GM18511 (cell line): ENCODE measurements at regions not wholly inside any gene's neighbourhood (a gene's known extent, or its start where the extent isn't known, plus 50 kb on each side); places are given as distances from the start of the nearest gene placed in this dataset.

Experiments
- ATAC-seq: cut with Tn5 transposase; IDR thresholded peaks from one replicate; pipeline ENCODE4 v1.9.1; 2021; ENCODE audit warnings: mild to moderate bottlenecking, moderate library complexity; ENCODE audit not compliant: unreplicated experiment

DNA sequence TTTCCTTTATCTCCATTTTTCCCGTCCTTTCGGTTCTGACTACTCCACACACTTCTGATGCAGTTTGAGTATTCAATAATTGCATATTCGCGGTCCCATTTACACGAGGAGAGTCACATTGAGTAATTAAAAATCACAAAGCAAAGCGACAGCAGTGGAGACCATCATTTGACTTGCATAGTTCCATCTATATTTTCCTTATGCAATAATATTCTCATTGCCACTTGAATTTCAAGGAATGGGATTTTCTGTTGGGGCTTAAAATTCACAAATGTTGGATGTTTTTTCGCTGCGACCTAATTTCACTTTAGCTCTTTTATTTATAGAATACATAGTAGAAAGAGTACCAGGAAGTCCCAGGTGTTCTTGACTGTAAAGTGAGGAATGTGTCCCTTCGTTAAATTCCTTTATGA is 186.8 kb downstream of the ZEB2 start:
- ATAC-seq = no peak

GRCh38 chr2:144332356-144333142 is 187.4 kb downstream of the ZEB2 start:
- ATAC-seq = peak; percentile 90

DNA sequence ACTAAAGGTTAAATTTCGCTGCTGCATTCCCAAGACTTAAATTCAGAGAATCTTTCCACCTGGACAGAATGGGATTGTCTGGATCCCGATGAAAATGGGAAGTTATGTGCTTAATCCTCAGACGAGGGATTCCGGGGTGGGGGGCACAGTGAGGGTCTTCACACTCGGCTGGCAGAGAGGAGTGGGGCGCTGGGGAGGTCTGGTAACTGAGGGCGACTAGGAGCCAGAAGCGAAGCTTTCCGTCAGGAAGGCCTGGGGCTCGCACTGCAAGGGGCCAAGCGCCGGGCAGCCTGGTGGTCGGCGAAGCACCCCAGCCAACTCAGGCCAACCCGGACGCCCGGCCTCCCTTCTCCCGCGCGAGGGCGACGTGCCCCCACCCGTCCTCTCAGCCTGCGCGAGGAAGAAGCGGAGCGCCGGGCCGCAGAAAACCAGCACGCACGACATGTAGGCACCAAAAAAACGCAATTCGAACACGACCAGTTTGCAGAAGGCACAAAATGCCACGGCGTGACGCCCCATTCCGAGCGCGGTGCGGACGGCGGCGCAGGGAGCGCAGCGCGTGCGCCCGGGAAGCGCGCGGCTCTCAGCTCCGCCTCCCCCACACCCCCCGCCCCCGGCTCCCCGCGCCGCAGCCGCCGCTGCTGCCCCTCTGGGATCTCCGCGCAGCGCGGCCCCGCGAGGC is 188.1 kb downstream of the ZEB2 start:
- ATAC-seq = peak; percentile 75

DNA sequence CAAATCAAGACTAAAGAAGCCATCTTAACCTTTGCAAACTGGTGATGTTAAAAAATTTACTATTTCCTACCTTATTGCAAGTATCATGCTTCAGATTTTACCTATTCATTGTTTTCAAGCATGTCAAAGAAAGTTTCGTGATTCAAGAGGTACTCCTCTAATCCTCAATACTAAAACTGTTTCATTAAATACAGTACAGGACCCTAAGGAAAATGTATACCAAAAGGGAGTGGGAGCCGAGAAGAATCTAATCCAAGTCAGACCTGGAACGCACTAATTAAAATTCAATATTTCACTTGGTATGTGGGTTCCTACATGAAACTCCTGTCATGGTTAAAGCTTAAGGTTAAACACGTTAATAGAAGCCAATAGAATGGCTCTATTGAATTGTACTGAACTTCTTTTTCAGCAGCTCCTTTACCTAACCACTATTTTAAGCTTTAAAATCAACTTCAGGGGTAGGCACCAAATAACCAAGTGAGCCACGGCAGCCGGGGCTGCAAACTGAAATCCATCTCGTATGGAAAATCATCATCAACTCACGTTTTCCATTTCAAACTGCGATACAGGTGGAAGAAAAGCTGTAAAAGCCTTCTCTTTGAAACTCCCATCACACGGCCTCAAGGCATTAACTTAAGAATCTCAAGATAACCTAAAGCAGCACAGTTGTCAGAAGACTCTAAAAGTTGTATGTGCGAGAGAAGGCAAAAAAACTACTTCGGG is 188.8 kb downstream of the ZEB2 start:
- ATAC-seq = no peak

DNA sequence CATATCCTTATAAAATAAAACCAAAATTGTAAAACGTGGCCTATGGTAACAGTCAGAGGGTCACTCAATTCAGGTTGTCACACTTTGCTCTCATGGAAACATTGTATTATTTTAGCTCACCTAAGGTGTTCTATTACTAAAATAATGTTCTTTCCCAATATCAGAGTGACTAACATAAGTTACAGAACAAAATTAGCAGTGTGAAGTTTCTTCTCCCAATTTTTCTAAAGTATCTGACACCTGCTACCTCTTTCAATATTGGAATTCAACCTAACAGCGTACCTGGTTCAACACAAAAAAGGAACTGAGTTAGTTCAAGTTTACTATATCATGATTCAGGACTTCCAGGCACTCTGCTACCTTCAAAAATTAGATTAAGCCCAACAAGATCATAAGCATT is 190.4 kb downstream of the ZEB2 start:
- ATAC-seq = no peak

DNA sequence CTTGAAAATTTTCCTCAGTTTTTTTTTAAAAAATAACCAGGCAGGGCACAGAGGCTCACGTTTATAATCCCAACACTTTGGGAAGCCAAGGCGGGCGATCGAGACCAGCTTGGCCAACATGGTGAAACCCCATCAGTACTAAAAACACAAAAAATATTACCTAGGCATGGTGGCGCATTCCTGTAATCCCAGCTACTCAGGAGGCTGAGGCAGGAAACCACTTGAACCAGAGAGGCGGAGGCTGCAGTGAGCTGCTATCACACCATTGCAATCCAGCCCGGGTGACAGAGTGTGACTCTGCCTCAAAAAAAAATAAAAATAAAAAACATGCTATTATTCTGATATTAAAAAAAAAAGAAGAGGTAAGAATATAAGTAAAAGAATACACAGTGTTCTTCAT is 191.0 kb downstream of the ZEB2 start:
- no peak for ATAC-seq

DNA sequence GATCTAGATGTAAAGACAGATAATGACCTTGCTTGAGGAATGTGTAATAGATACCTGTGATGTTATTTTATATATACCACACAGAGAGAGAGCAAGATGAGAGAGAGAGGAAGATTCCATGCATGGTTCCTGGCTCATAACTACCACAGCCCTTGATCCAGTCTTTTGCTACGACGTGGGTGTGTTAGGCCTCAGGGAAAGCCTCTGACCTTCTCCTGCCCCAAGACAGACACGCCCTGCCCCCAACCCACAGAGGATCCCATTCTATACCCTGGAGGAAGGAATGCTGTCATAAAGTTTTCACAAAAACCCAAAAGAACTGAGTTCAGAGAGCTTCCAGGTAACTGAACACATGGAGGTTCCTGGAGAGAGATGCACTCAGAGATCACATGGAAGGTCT is 193.1 kb downstream of the ZEB2 start:
- no peak for ATAC-seq

GRCh38 chr2:144325086-144325485 is 194.8 kb downstream of the ZEB2 start:
- peak; percentile 77 for ATAC-seq

DNA sequence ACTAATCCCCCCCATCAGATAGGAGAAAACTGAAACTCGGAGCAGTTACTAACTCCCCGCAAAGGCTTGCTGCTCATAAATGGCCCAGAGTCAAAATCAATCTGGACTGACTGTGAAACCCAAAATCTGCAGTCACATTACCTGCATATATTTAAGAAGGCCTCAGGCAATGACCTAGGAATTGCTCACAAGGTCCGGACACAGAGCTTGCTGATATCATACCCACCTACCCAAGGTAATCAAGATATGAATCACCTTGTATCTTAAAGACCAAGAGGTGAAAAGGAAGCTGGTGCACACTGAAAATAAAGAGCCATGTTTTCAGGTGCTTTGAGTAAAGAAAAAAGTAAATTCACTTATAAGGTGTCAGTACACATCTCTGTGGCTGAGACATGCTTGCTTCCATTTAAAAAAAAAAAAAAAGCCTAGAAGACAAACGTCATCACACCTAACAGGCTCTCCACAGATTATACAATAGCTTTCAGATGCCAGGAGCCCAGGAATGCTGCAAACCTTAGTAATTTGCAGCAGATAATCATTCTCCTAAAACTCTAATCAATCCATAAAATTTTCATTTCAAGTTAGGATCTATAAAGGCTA is 195.4 kb downstream of the ZEB2 start:
- peak; percentile 56 for ATAC-seq

DNA sequence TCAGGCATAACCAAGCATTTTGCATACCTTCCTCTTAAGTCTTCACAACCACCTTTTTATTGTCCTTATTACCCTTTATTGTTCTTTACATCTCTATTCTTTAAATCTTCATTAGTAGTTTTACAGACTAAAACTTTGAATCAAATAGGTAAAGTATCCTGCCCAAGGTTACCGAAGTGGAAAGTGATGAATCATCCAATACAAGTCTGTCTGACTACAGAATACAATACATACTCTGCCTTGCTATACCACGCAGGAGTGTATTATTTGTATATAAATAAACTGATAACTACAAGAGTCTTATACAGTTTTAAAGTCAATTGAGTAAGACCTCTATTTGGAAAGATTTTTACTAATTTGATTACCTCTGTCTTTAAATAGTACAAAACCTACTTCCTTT is 196.0 kb downstream of the ZEB2 start:
- peak; percentile 66 for ATAC-seq

DNA sequence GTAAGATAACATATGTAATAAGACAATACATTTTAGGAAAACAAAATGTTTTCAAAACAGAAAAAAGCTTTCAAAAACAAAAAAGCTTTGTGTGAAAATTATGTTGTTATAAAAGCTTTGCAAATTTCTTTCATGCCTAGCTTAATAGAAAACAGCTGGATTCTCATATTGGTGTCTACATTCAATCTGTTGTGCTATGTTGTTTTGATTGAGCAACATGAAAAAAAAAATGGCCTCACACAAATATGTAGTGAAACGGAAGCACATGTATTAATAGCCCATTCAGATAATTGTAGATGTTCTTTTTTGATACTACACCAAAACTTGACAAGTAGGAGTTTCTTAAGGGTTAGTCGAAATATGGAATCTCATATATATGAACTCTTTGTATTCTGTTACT is 197.5 kb downstream of the ZEB2 start:
- no peak for ATAC-seq

GRCh38 chr2:144320491-144320890 is 199.4 kb downstream of the ZEB2 start:
- ATAC-seq = no peak

DNA sequence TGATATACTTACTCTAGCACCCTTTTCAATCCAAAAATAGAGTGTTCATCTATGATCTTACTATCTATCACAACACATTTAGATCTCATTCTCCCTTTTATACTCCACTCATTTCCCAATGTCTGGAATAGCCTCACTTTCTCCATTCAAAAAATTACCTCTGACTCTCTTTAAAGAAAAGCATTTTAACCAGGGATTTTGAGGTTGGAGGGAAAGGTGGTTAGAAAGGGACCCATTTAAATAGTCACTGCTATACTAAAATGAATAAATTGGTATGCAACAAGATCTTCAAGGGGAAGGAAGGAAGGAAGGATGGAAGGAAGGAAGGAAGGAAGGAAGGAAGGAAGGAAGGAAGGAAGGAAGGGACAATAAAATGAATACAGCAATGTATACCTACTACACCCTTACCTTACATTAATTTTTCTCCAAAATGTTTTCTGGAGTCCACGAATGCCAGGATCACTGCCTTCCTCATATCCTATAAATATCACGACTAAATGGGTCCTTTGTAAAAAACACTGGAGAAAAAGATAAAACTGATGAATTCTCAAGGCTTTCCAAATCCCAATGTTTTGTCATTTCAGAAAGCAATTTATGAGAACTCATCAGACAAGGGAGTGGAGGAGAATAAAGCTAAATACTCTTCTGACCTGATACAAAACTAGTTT is 202.7 kb downstream of the ZEB2 start:
- ATAC-seq = no peak

GRCh38 chr2:144310889-144311608 is 208.9 kb downstream of the ZEB2 start:
- ATAC-seq = peak; percentile 62

DNA sequence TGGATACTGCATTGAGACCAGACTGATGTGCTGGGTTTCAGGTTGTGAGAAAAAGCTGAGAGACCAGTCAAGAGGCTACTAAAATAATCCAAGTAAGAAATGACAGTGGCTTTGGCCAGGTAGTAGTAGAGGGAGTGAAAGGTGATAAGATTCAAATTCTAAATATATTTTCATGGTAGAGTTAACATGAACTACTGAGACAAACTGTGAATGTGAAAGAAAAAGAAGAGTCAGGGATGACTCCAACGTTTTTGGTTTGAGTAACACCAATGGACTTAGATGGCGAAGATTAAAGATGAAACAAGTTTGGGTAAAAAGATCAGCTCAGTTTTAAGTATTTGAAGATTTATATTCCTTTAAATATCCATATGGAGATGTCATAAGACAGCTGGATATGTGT is 209.4 kb downstream of the ZEB2 start:
- peak; percentile 48 for ATAC-seq

- no peak for ATAC-seq
Observed at GRCh38 chr2:144307711-144308110, 212.2 kb downstream of the ZEB2 start.

GRCh38 chr2:144304202-144304601 is 215.7 kb downstream of the ZEB2 start:
- ATAC-seq = no peak

GRCh38 chr2:144300632-144301031 is 219.3 kb downstream of the ZEB2 start:
- no peak for ATAC-seq

GRCh38 chr2:144290276-144290675 is 229.6 kb downstream of the ZEB2 start:
- no peak for ATAC-seq

- ATAC-seq = no peak
Observed at GRCh38 chr2:144288438-144288837, 231.5 kb downstream of the ZEB2 start.
